WI38 (cell line): ENCODE measurements at regions not wholly inside any gene's neighbourhood (a gene's known extent, or its start where the extent isn't known, plus 50 kb on each side); places are given as distances from the start of the nearest gene placed in this dataset.

Source experiments
- H3K4me3 ChIP-seq: 2 replicates; pipeline ENCODE4 v1.5.1; 2011; ENCODE audit warnings: low read depth, mild to moderate bottlenecking, control low read depth, low read length
- CTCF ChIP-seq: IDR thresholded peaks from 2 replicates; pipeline ENCODE4 v1.5.1; 2012; ENCODE audit warnings: low read depth, mild to moderate bottlenecking, control low read depth, low read length

- TF ChIP-seq CTCF: no peak
- no peak overlapping the region for H3K4me3 ChIP-seq
Observed at GRCh38 chr9:4435197-4435596, 55.1 kb upstream of the SLC1A1 start.

GRCh38 chr9:4433379-4433778 is 56.9 kb upstream of the SLC1A1 start:
- no peak overlapping the region for H3K4me3 ChIP-seq
- no peak for TF ChIP-seq CTCF

- no peak overlapping the region for H3K4me3 ChIP-seq
- no peak for TF ChIP-seq CTCF
Observed at GRCh38 chr9:4430432-4431261, 59.6 kb upstream of the SLC1A1 start.

- no peak overlapping the region for H3K4me3 ChIP-seq
- TF ChIP-seq CTCF: no peak
Observed at GRCh38 chr9:4425319-4426045, 64.8 kb upstream of the SLC1A1 start.

- no peak for TF ChIP-seq CTCF
- no peak overlapping the region for H3K4me3 ChIP-seq
Observed at GRCh38 chr9:4424891-4425290, 65.4 kb upstream of the SLC1A1 start.

GRCh38 chr9:4424038-4424437 is 66.2 kb upstream of the SLC1A1 start:
- no peak for TF ChIP-seq CTCF

GRCh38 chr9:4423207-4423610 is 67.1 kb upstream of the SLC1A1 start:
- TF ChIP-seq CTCF: no peak
- no peak overlapping the region for H3K4me3 ChIP-seq

More at GRCh38 chr9:4424038-4424437, 66.2 kb upstream of the SLC1A1 start:
- H3K4me3 ChIP-seq: no peak overlapping the region
